ENCODE measurements at regions not wholly inside any gene's neighbourhood (a gene's known extent, or its start where the extent isn't known, plus 50 kb on each side); places are given as distances from the start of the nearest gene placed in this dataset.
"Not testable (repeated sequence)": the region's sequence is repeated elsewhere in the genome, so short reads cannot be mapped to it uniquely, and the experiment has no call there.

DNA sequence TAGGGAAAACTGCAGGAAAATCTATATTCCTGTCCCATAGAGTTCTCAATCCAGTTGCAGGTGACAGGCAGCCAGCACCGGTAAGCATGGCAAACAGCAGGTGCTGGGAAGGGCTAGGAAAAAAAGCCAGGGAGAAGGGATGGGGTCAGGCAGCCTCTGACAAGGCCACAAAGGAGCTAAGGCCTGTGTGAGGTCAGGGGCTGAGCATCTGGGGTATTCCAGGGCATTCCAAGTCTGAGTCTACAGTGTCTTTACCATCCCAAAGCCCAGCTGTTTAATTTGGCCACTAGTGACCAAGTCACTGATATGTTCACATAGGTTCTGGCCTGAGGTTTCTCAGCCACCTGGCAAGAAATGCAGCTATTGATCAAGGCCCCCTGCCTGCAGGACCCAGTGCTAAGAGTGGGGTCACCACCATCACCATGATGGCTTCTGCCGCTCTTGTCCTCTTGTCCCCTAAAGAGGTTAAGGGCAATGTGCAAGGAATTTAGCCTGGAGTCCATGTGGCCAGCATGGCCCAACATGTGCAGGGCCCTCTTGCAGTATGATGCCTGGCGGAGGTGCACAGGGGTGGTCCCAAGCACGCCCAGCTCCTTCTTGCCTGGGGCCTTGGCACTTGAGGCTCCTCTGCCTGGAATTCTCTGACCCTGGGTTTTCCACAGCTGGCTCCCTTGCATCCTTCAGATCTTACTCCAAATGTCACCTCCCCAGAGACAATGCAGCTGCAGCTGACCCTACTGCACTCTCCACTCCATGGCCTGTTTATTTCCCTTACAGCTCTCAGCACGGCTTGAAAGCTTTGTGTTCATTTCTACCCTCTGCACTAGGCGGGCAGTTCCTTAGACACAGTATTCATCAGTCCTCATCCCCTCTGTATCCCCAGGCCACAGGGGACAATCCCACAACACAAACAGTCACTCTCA lies 213.1 kb downstream of the MSX2 start:
- Mint-ChIP-seq H3K36me3 (no peaks in the 10 kb centered on the region), H3K27ac (no peak overlapping the region), H3K27me3 (peaks cover 2 to 62% (median 42%) of the 10 kb centered on the region in 5 donors), H3K4me3 (no peak overlapping the region), H3K4me1 (no peaks in the 10 kb centered on the region), H3K9me3 (peaks cover 0 to 6% (median 3%) of the 10 kb centered on the region in 11 donors)
- Histone ChIP-seq H3K27ac (ENCODE audit: low read depth, low read length) (no peak overlapping the region), H3K4me3 (ENCODE audit: low read length) (no peak overlapping the region), H3K9me3 (ENCODE audit: control insufficient read depth in 2 of 3, low read length in 3 of 3) (peaks cover 0 to 4% (median 0%) of the 10 kb centered on the region in 3 experiments), H3K36me3 (ENCODE audit: control insufficient read depth in 2 of 3, insufficient read depth in 3 of 3, low read length in 3 of 3) (no peaks in the 10 kb centered on the region), H3K27me3 (ENCODE audit: control insufficient read depth in 2 of 2, insufficient read depth in 2 of 2, low read length in 2 of 2) (peaks cover 0 to 2% of the 10 kb centered on the region in 2 donors), H3K4me1 (ENCODE audit: control insufficient read depth in 2 of 2, insufficient read depth in 2 of 2, low read length in 2 of 2) (no peaks in the 10 kb centered on the region)
- ChIA-PET POLR2A (no interaction called here), CTCF (no interaction called here)
- DNase-seq (no peak), ATAC-seq (no peak)
- intact Hi-C loops (cut with micrococcal nuclease), result loop anchor here in 1 of 2 donors (2.0 kb wide), 1 partner anchor 1643 kb away; no protein-coding TSS in a partner anchor

DNA sequence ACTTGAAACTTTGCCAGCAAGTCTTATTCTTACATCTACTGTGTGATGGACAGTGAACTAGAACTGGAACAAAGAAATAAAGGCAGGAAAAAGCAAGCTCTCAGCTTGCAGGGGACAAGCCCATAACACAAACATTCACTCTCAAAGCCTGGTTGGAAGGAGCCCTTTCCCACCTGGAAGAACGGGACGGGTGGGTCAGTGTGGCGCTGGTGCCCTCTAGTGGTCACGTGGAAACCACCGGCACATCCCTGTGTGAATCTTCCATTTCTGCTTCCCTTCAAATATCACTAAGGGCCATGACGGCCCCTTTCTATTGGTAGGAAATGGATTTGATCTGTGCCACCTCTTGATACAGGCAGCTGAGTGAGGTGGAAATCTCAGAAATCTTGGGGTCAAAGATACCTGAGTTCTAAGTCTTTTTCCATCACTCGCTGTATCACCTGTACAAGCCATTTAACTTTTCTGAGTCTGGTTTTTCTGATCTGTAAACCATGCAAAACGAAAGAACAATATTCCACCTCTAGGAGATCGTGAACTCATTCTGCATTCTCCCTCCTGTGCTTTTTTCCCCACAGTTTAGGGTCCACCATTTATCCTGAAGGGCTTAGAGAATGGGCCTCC lies 211.6 kb downstream of the MSX2 start:
- intact Hi-C loops (cut with micrococcal nuclease), result loop anchor here (1.0 to 2.0 kb wide), 2 partner anchors 26 to 1641 kb away; no protein-coding TSS in a partner anchor
- ChIA-PET CTCF (interaction anchor here (0.6 kb wide), 1 partner anchor 317 kb away, joined by 3 read pairs; no protein-coding TSS in a partner anchor), POLR2A (no interaction called here)
- H3K27ac Mint-ChIP-seq, result no peak overlapping the region
- DNase-seq, result peak in 5 of 9 donors; percentile 6 to 35 (median 20)
- no peaks in the 10 kb centered on the region for H3K4me1 ChIP-seq (ENCODE audit: control insufficient read depth in 2 of 2, insufficient read depth in 2 of 2, low read length in 2 of 2)
- peaks cover 0 to 4% (median 0%) of the 10 kb centered on the region in 3 experiments for H3K9me3 ChIP-seq (ENCODE audit: control insufficient read depth in 2 of 3, low read length in 3 of 3)
- peaks cover 0 to 6% (median 4%) of the 10 kb centered on the region in 11 donors for H3K9me3 Mint-ChIP-seq
- H3K27me3 Mint-ChIP-seq, result peaks cover 2 to 51% (median 38%) of the 10 kb centered on the region in 5 donors
- ATAC-seq, result peak; percentile 51
- H3K27me3 ChIP-seq (ENCODE audit: control insufficient read depth in 2 of 2, insufficient read depth in 2 of 2, low read length in 2 of 2), result peaks cover 0 to under 1% of the 10 kb centered on the region in 2 donors
- no peak overlapping the region for H3K4me3 ChIP-seq (ENCODE audit: low read length)
- no peaks in the 10 kb centered on the region for H3K36me3 Mint-ChIP-seq
- no peak overlapping the region for H3K4me3 Mint-ChIP-seq
- H3K4me1 Mint-ChIP-seq, result no peaks in the 10 kb centered on the region
- no peak overlapping the region for H3K27ac ChIP-seq (ENCODE audit: low read depth, low read length)
- H3K36me3 ChIP-seq (ENCODE audit: control insufficient read depth in 2 of 3, insufficient read depth in 3 of 3, low read length in 3 of 3), result no peaks in the 10 kb centered on the region

GRCh38 chr5:174931033-174931432 lies 206.7 kb downstream of the MSX2 start:
- CTCF ChIA-PET; H3K4me1 Mint-ChIP-seq; H3K4me1 ChIP-seq (ENCODE audit: control insufficient read depth in 2 of 2, insufficient read depth in 2 of 2, low read length in 2 of 2); POLR2A ChIA-PET; H3K4me3 ChIP-seq (ENCODE audit: low read length); intact Hi-C loops (cut with micrococcal nuclease); H3K9me3 Mint-ChIP-seq; H3K4me3 Mint-ChIP-seq; H3K36me3 ChIP-seq (ENCODE audit: control insufficient read depth in 2 of 3, insufficient read depth in 3 of 3, low read length in 3 of 3); H3K9me3 ChIP-seq (ENCODE audit: control insufficient read depth in 2 of 3, low read length in 3 of 3); ATAC-seq; DNase-seq; H3K27me3 ChIP-seq (ENCODE audit: control insufficient read depth in 2 of 2, insufficient read depth in 2 of 2, low read length in 2 of 2); H3K27ac ChIP-seq (ENCODE audit: low read depth, low read length); H3K36me3 Mint-ChIP-seq; H3K27ac Mint-ChIP-seq: not testable (repeated sequence)
- peaks cover 2 to 31% (median 12%) of the 10 kb centered on the region in 5 donors for H3K27me3 Mint-ChIP-seq

DNA sequence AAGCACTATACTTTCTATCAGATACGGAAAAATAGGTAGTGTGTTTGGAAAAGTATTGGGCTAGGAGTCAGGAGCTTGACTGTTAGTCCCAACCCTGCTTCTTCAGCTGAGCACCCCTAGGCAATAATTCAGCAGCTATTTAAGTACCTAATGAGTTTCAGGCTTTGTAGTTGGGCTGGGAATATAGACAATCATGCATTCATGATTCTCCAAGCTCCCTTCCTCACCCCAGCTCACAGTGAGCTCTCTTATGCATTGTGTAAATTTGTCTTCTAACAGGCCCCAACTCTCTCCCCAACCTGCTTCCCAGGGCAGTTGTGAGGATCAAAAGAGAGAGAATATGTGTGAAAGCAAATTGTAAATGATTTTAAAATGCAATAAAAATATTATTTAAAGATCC lies 201.2 kb downstream of the MSX2 start:
- Mint-ChIP-seq H3K9me3 (peaks cover 0 to 1% (median 0%) of the 10 kb centered on the region in 11 donors), H3K27me3 (peaks cover 0 to 24% (median 7%) of the 10 kb centered on the region in 5 donors), H3K4me3 (no peak overlapping the region), H3K4me1 (peaks cover 0 to 8% (median 0%) of the 10 kb centered on the region in 7 donors), H3K36me3 (no peaks in the 10 kb centered on the region), H3K27ac (no peak overlapping the region)
- ChIA-PET POLR2A (no interaction called here), CTCF (no interaction called here)
- H3K36me3 ChIP-seq (ENCODE audit: control insufficient read depth in 2 of 3, insufficient read depth in 3 of 3, low read length in 3 of 3), result no peaks in the 10 kb centered on the region
- H3K4me1 ChIP-seq (ENCODE audit: control insufficient read depth in 2 of 2, insufficient read depth in 2 of 2, low read length in 2 of 2), result no peaks in the 10 kb centered on the region
- H3K27me3 ChIP-seq (ENCODE audit: control insufficient read depth in 2 of 2, insufficient read depth in 2 of 2, low read length in 2 of 2), result no peaks in the 10 kb centered on the region
- no peak overlapping the region for H3K4me3 ChIP-seq (ENCODE audit: low read length)
- DNase-seq, result no peak
- ATAC-seq, result no peak
- H3K27ac ChIP-seq (ENCODE audit: low read depth, low read length), result no peak overlapping the region
- no peaks in the 10 kb centered on the region for H3K9me3 ChIP-seq (ENCODE audit: control insufficient read depth in 2 of 3, low read length in 3 of 3)
- intact Hi-C loops (cut with micrococcal nuclease), result no loop called here

GRCh38 chr5:174922955-174923354 lies 198.6 kb downstream of the MSX2 start:
- ATAC-seq (no peak), DNase-seq (no peak)
- no peaks in the 10 kb centered on the region for H3K36me3 ChIP-seq (ENCODE audit: control insufficient read depth in 2 of 3, insufficient read depth in 3 of 3, low read length in 3 of 3)
- CTCF ChIA-PET, result no interaction called here
- no peak overlapping the region for H3K4me3 ChIP-seq (ENCODE audit: low read length)
- no peak overlapping the region for H3K4me3 Mint-ChIP-seq
- no peaks in the 10 kb centered on the region for H3K4me1 ChIP-seq (ENCODE audit: control insufficient read depth in 2 of 2, insufficient read depth in 2 of 2, low read length in 2 of 2)
- H3K27ac Mint-ChIP-seq, result peak overlapping the region in 1 of 9 donors; percentile 46
- H3K27me3 Mint-ChIP-seq, result peaks cover 7 to 16% (median 11%) of the 10 kb centered on the region in 5 donors
- no peaks in the 10 kb centered on the region for H3K9me3 ChIP-seq (ENCODE audit: control insufficient read depth in 2 of 3, low read length in 3 of 3)
- peaks cover 0 to 8% (median 0%) of the 10 kb centered on the region in 7 donors for H3K4me1 Mint-ChIP-seq
- no peaks in the 10 kb centered on the region for H3K36me3 Mint-ChIP-seq
- POLR2A ChIA-PET, result no interaction called here
- intact Hi-C loops (cut with micrococcal nuclease), result loop anchor here in 1 of 2 donors (5.0 kb wide), 1 partner anchor 506 kb away; no protein-coding TSS in a partner anchor
- H3K27me3 ChIP-seq (ENCODE audit: control insufficient read depth in 2 of 2, insufficient read depth in 2 of 2, low read length in 2 of 2), result no peaks in the 10 kb centered on the region
- H3K27ac ChIP-seq (ENCODE audit: low read depth, low read length), result no peak overlapping the region
- peaks cover 0 to 1% (median 0%) of the 10 kb centered on the region in 11 donors for H3K9me3 Mint-ChIP-seq

GRCh38 chr5:174920906-174921550 lies 196.6 kb downstream of the MSX2 start:
- intact Hi-C loops (cut with micrococcal nuclease), result loop anchor here in 1 of 2 donors (5.0 kb wide), 1 partner anchor 504 kb away; no protein-coding TSS in a partner anchor
- Histone ChIP-seq H3K9me3 (ENCODE audit: control insufficient read depth in 2 of 3, low read length in 3 of 3) (no peaks in the 10 kb centered on the region), H3K4me1 (ENCODE audit: control insufficient read depth in 2 of 2, insufficient read depth in 2 of 2, low read length in 2 of 2) (no peaks in the 10 kb centered on the region), H3K27me3 (ENCODE audit: control insufficient read depth in 2 of 2, insufficient read depth in 2 of 2, low read length in 2 of 2) (no peaks in the 10 kb centered on the region), H3K36me3 (ENCODE audit: control insufficient read depth in 2 of 3, insufficient read depth in 3 of 3, low read length in 3 of 3) (no peaks in the 10 kb centered on the region), H3K27ac (ENCODE audit: low read depth, low read length) (no peak overlapping the region), H3K4me3 (ENCODE audit: low read length) (no peak overlapping the region)
- ATAC-seq (no peak), DNase-seq (no peak)
- no peaks in the 10 kb centered on the region for H3K36me3 Mint-ChIP-seq
- peaks cover 7 to 17% (median 11%) of the 10 kb centered on the region in 5 donors for H3K27me3 Mint-ChIP-seq
- POLR2A ChIA-PET, result no interaction called here
- H3K4me1 Mint-ChIP-seq, result peaks cover 0 to 8% (median 0%) of the 10 kb centered on the region in 7 donors
- CTCF ChIA-PET, result no interaction called here
- no peak overlapping the region for H3K27ac Mint-ChIP-seq
- H3K9me3 Mint-ChIP-seq, result peaks cover 0 to 1% (median 0%) of the 10 kb centered on the region in 11 donors
- H3K4me3 Mint-ChIP-seq, result peak overlapping the region in 1 of 10 donors; percentile 23

Data from naive thymus-derived CD4-positive, alpha-beta T cell (primary cell).